Ovary (tissue), 7 donors: ENCODE measurements at regions not wholly inside any gene's neighbourhood (a gene's known extent, or its start where the extent isn't known, plus 50 kb on each side); places are given as distances from the start of the nearest gene placed in this dataset.

Source experiments
- DNase-seq, 5 donors: peaks; one replicate each; pipeline ENCODE4 v3.0.0-alpha.2; 2019 to 2020
- H3K27ac ChIP-seq, 2 donors: fragments of 200-600 bp; one replicate each; pipeline versions ENCODE4 v1.5.1 to v1.8.0; 2019 to 2022
- H3K27me3 ChIP-seq: fragments of 200-600 bp; one replicate; pipeline ENCODE4 v1.8.0; 2022
- H3K36me3 ChIP-seq: fragments of 200-600 bp; sonication (generic); one replicate; pipeline ENCODE4 v1.5.1; 2019
- H3K4me1 ChIP-seq: one replicate; pipeline ENCODE4 v1.8.1; 2013; ENCODE audit warnings: mild to moderate bottlenecking, moderate library complexity; ENCODE audit not compliant: insufficient read depth
- H3K4me3 ChIP-seq: fragments of 200-600 bp; sonication (generic); one replicate; pipeline ENCODE4 v1.5.1; 2017
- H3K9me3 ChIP-seq, 2 donors: fragments of 200-600 bp in 1 of 2; sonication (generic) in 1 of 2; one replicate each; pipeline versions ENCODE4 v1.5.1 to v1.8.1; 2013 to 2019; ENCODE audit warnings: mild to moderate bottlenecking in 1 of 2, moderate library complexity in 1 of 2
- EP300 ChIP-seq: sonication (generic); formaldehyde crosslinking; IDR thresholded peaks from one replicate; pipeline ENCODE4 v1.6.1; 2017; ENCODE audit warnings: antibody characterized with exemption
- POLR2A ChIP-seq: fragments of 450-650 bp; IDR thresholded peaks from one replicate; pipeline ENCODE4 v1.6.1; 2017; ENCODE audit warnings: antibody characterized with exemption, mild to moderate bottlenecking, moderate library complexity
- WGBS, 3 donors: extraction: QIAGEN DNeasy Blood & Tissue Kit in 1 of 3; methylation state at CpG; one replicate each; pipeline versions ENCODE4 v1.1.5 to v1.1.7; 2013 to 2017; 5-methylcytosine and 5-hydroxymethylcytosine counted together
- intact Hi-C, 4 donors: fragments of 100-400 bp; cut with DNase I; formaldehyde crosslinking; loops; one replicate each; pipeline versions ENCODE4 v1.11.0 to v1.15.1; 2022 to 2023
- TF ChIP-seq, protein P1 (sequence below), 3 donors: fragments of 450-650 bp in 2 of 3; fragments of 200-600 bp in 1 of 3; IDR thresholded peaks; one replicate each; pipeline versions ENCODE4 v1.5.1 to v1.8.0; 2016 to 2022; ENCODE audit warnings: antibody characterized with exemption in 3 of 3, mild to moderate bottlenecking in 1 of 3
- donor health status: DM: no; HTN: no; CAD: no; lungs with moderate emphysema.
- donor health status: DM: no; HTN: no; CAD: no.
- donor health status: Bipolar disorder and iron deficiency.
- donor health status: DM: no; HTN: no; CAD: no.
- donor health status: DM: yes; HTN: yes; CAD: no.

DNA sequence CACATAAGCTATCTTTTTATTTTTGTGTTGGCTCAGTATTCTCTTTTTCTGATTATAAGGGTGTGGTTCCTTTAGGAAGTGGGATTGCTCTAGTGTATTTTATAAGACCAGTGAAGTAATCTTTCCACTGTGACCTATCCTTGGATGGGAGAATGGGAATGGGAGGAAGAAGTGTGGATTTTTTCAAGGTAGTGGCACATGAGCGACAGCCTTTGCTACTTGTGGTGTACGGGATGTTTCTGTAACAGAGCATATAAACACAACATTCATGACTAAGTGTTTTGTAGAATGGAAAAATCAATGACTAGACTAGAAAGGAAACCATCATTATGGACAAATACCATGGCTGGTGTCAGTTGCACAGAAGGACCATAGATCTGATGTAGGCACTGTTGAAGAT is 209.6 kb downstream of the GIPC2 start:
- peaks cover 1% of the 10 kb centered on the region for H3K4me1 ChIP-seq
- no peak overlapping the region for H3K4me3 ChIP-seq
- 35 to 55% (median 50%) methylated on average over 2 of the region's 2 CpGs for WGBS, 3 donors
- no peaks in the 10 kb centered on the region for H3K36me3 ChIP-seq
- DNase-seq, result no peak
- H3K27ac ChIP-seq, result no peak overlapping the region
- H3K27me3 ChIP-seq, result no peaks in the 10 kb centered on the region
- no peak for TF ChIP-seq POLR2A
- TF ChIP-seq, protein P1, sequence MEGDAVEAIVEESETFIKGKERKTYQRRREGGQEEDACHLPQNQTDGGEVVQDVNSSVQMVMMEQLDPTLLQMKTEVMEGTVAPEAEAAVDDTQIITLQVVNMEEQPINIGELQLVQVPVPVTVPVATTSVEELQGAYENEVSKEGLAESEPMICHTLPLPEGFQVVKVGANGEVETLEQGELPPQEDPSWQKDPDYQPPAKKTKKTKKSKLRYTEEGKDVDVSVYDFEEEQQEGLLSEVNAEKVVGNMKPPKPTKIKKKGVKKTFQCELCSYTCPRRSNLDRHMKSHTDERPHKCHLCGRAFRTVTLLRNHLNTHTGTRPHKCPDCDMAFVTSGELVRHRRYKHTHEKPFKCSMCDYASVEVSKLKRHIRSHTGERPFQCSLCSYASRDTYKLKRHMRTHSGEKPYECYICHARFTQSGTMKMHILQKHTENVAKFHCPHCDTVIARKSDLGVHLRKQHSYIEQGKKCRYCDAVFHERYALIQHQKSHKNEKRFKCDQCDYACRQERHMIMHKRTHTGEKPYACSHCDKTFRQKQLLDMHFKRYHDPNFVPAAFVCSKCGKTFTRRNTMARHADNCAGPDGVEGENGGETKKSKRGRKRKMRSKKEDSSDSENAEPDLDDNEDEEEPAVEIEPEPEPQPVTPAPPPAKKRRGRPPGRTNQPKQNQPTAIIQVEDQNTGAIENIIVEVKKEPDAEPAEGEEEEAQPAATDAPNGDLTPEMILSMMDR (IDR thresholded peaks at IDR 0.05), result no peak
- TF ChIP-seq EP300, result no peak
- intact Hi-C loops, result no loop called here
- no peaks in the 10 kb centered on the region for H3K9me3 ChIP-seq

DNA sequence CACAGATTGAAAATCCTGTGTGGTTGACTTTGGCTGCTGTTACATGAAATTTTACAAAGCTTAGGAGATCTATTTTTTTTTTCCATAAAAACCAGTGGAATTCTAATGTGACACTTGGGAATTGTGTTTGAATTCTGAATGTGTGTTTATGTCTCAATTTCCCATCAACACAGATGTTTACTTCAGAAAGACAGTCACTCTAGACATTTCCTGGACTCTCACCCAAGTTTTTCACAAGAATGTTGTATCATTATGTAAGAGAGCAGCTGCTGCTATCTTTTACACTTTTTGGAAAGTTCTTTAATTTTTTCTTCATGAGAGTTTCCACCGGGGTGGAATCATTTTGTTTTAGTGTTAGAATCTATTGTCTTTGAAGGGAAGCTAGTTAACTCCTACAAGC is 210.1 kb downstream of the GIPC2 start:
- H3K4me3 ChIP-seq, result no peak overlapping the region
- no peak overlapping the region for H3K27ac ChIP-seq
- no peak for DNase-seq
- H3K27me3 ChIP-seq, result no peaks in the 10 kb centered on the region
- H3K9me3 ChIP-seq, result no peaks in the 10 kb centered on the region
- H3K4me1 ChIP-seq, result peaks cover 1% of the 10 kb centered on the region
- WGBS, 3 donors, result 6 to 13% (median 7%) methylated on average over 1 of the region's 1 CpG
- H3K36me3 ChIP-seq, result no peaks in the 10 kb centered on the region
- TF ChIP-seq, protein P1 (IDR thresholded peaks at IDR 0.05), result no peak
- TF ChIP-seq POLR2A (no peak), EP300 (no peak)
- intact Hi-C loops, result no loop called here

DNA sequence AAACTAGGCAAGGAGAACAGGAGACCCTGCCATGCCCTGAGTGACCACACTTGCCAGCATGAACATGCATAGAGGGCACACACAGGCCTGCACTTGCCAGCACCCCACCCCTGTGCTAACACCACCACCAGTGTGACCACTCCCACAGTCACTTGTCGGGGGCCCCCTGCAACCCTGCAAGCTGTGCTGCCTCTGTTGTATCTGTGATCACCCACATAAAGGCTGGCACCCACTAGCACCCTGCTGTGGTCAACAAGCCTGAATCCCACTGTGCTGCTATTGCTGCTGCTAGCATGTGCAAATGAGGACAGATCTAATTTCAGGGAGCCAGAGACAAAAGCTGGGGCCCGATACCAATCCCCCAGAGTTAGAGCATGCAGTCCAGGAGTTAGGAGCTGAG is 217.7 kb downstream of the GIPC2 start:
- intact Hi-C loops, result no loop called here
- DNase-seq, result no peak
- no peaks in the 10 kb centered on the region for H3K36me3 ChIP-seq
- no peaks in the 10 kb centered on the region for H3K9me3 ChIP-seq
- no peaks in the 10 kb centered on the region for H3K27me3 ChIP-seq
- H3K4me1 ChIP-seq, result no peaks in the 10 kb centered on the region
- no peak overlapping the region for H3K4me3 ChIP-seq
- WGBS, 3 donors, result 46 to 53% (median 51%) methylated on average over 2 of the region's 2 CpGs
- TF ChIP-seq, protein P1 (IDR thresholded peaks at IDR 0.05), result no peak
- TF ChIP-seq EP300 (no peak), POLR2A (no peak)
- H3K27ac ChIP-seq, result no peak overlapping the region

DNA sequence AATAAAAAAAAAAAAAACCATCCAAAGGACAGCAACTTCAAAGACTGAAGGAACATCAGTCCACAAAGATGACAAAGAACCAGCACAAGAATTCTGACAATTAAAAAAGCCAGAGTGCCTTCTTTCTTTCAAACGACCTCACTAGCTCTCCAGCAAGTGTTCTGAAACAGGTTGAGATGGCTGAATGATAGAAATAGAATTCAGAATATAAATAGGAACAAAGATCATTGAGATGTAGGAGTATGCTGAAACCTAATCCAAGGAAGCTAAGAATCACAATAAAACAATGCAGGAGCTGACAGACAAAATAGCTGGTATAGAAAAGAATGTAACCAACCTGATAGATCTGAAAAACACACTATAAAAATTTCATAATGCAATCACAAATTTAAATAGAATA is 218.2 kb downstream of the GIPC2 start:
- H3K4me3 ChIP-seq, result no peak overlapping the region
- WGBS, 3 donors, result 5 to 14% (median 9%) methylated on average over 1 of the region's 1 CpG
- H3K27ac ChIP-seq, result no peak overlapping the region
- H3K36me3 ChIP-seq, result no peaks in the 10 kb centered on the region
- H3K9me3 ChIP-seq, result no peaks in the 10 kb centered on the region
- H3K27me3 ChIP-seq, result no peaks in the 10 kb centered on the region
- TF ChIP-seq POLR2A, result no peak
- TF ChIP-seq EP300, result no peak
- TF ChIP-seq, protein P1 (IDR thresholded peaks at IDR 0.05), result no peak
- no peaks in the 10 kb centered on the region for H3K4me1 ChIP-seq
- DNase-seq, result no peak
- intact Hi-C loops, result no loop called here
